ENCODE measurements at regions not wholly inside any gene's neighbourhood (a gene's known extent, or its start where the extent isn't known, plus 50 kb on each side); places are given as distances from the start of the nearest gene placed in this dataset.

GRCh38 chr1:70509996-70510876 is 99.2 kb downstream of the CTH start:
- H2AFZ ChIP-seq (ENCODE audit: low read length), result no peak overlapping the region

More at GRCh38 chr1:70509996-70510876, 99.2 kb downstream of the CTH start:
- WGBS (ENCODE audit: extremely low coverage, insufficient read length, low lambda C conversion rate), result no CpG with 5 or more reads among the region's 19 CpGs
- Histone ChIP-seq H3K27me3 (ENCODE audit: insufficient read depth, low read length) (no peaks in the 10 kb centered on the region), H3T11ph (ENCODE audit: low read length) (no peak overlapping the region), H2AK5ac (ENCODE audit: insufficient read length, low read length) (no peak overlapping the region), H3K56ac (ENCODE audit: insufficient read length, low read depth, low read length) (no peak overlapping the region), H3K4me2 (ENCODE audit: insufficient read depth, insufficient read length, low read length) (no peak overlapping the region), H3K9ac (ENCODE audit: extremely low read depth, insufficient read length, low read length) (no peak overlapping the region), H4K5ac (ENCODE audit: insufficient read length, low read depth, low read length) (no peak overlapping the region), H3K4ac (ENCODE audit: low read depth, low read length) (no peak overlapping the region), H4K8ac (replicated peaks; ENCODE audit: insufficient read length, low read depth, low read length) (no peak overlapping the region), H2BK120ac (ENCODE audit: low read depth, low read length, poor library complexity, severe bottlenecking) (no peak overlapping the region), H3K23me2 (ENCODE audit: insufficient read length, low read depth, low read length, poor library complexity, severe bottlenecking) (no peaks in the 10 kb centered on the region), H3K14ac (ENCODE audit: insufficient read depth, low read length) (no peak overlapping the region), H2BK15ac (ENCODE audit: low read depth, low read length) (no peak overlapping the region), H3K9me3 (ENCODE audit: control insufficient read depth, low read depth, low read length) (no peaks in the 10 kb centered on the region), H3K79me2 (ENCODE audit: insufficient read depth, low read length) (no peaks in the 10 kb centered on the region), H2BK12ac (ENCODE audit: insufficient read length, low read depth, low read length) (no peak overlapping the region), H3K4me1 (ENCODE audit: insufficient read depth, low read length) (no peaks in the 10 kb centered on the region), H3K23ac (ENCODE audit: insufficient read length, low read depth, low read length) (no peak overlapping the region), H3K79me1 (ENCODE audit: insufficient read depth, low read depth, low read length, poor library complexity, severe bottlenecking) (no peaks in the 10 kb centered on the region), H2BK5ac (ENCODE audit: insufficient read length, low read length) (no peak overlapping the region), H4K91ac (ENCODE audit: insufficient read length, low read depth, low read length) (no peak overlapping the region), H3K27ac (ENCODE audit: insufficient read length, low read depth, low read length) (no peak overlapping the region), H4K20me1 (ENCODE audit: control insufficient read depth, insufficient read depth, insufficient read length) (no peaks in the 10 kb centered on the region), H2BK20ac (ENCODE audit: low read depth, low read length, poor library complexity, severe bottlenecking) (no peak overlapping the region), H3K18ac (ENCODE audit: insufficient read length, low read depth, low read length) (no peak overlapping the region)
- no peak overlapping the region for H3K4me3 Mint-ChIP-seq
- no peaks in the 10 kb centered on the region for H3K27me3 Mint-ChIP-seq (ENCODE audit: low read depth)
- no peak for DNase-seq
- no peak overlapping the region for H3K27ac Mint-ChIP-seq
- H3K36me3 Mint-ChIP-seq (ENCODE audit: insufficient read depth in 1 of 3, low read depth in 3 of 3), result no peaks in the 10 kb centered on the region
- peaks cover 2 to 6% of the 10 kb centered on the region in 2 experiments; a peak in 3 of 4 replicates for H3K4me1 Mint-ChIP-seq
- peak; percentile 81 for TF ChIP-seq CTCF (conservative IDR thresholded peaks at IDR 0.05)
- no peaks in the 10 kb centered on the region for H3K9me3 Mint-ChIP-seq

Measured in H9 (cell line).